PC-9 (cell line): ENCODE measurements at regions not wholly inside any gene's neighbourhood (a gene's known extent, or its start where the extent isn't known, plus 50 kb on each side); places are given as distances from the start of the nearest gene placed in this dataset.
"Not testable (repeated sequence)": the region's sequence is repeated elsewhere in the genome, so short reads cannot be mapped to it uniquely, and the experiment has no call there.

Experiments used
- BruUV-seq: library from RNA; stranded (reverse); fragments of 400-500 nt; replicated peaks from 2 replicates; lab custom pipeline; 2021; lab: Mats Ljungman, UMichigan
- CTCF ChIA-PET: fragments of 300-600 bp; sonication (Branson Sonifier 250); formaldehyde crosslinking; loops from one replicate; lab custom pipeline; 2022; ENCODE audit warnings: antibody characterized with exemption; lab: Charles Lee
- POLR2A ChIA-PET: fragments of 300-600 bp; sonication (Branson Sonifier 250); formaldehyde crosslinking; loops from one replicate; lab custom pipeline; 2022; ENCODE audit warnings: antibody characterized with exemption; ENCODE audit not compliant: unreplicated experiment; lab: Charles Lee
- DNase-seq, 2 experiments: peaks; one replicate each; pipeline versions ENCODE4 v3.0.0 to v3.0.0-alpha.2; 2015 to 2022; ENCODE audit warnings: mixed read lengths in 1 of 2
- H2AFZ ChIP-seq: fragments of 200-600 bp; sonication (generic); 2 replicates; pipeline ENCODE4 v1.8.1; 2017; ENCODE audit warnings: antibody characterized with exemption
- H3F3A ChIP-seq: fragments of 200-600 bp; sonication (generic); 2 replicates; pipeline ENCODE4 v1.8.1; 2017; ENCODE audit warnings: antibody characterized with exemption, mild to moderate bottlenecking, low read depth; ENCODE audit not compliant: insufficient read depth
- H3K27ac ChIP-seq: fragments of 200-600 bp; sonication (generic); 2 replicates; pipeline ENCODE4 v1.6.1; 2016; ENCODE audit warnings: mixed run types
- H3K27me3 ChIP-seq: fragments of 200-600 bp; sonication (generic); 2 replicates; pipeline ENCODE4 v1.6.1; 2016; ENCODE audit warnings: low read depth, mixed run types; ENCODE audit not compliant: insufficient read depth
- H3K36me3 ChIP-seq: fragments of 200-600 bp; sonication (generic); 2 replicates; pipeline ENCODE4 v1.6.1; 2016; ENCODE audit warnings: low read depth, mixed run types
- H3K4me1 ChIP-seq: fragments of 200-600 bp; sonication (generic); replicated peaks from 2 replicates; pipeline ENCODE4 v1.6.1; 2016; ENCODE audit warnings: mixed run types; ENCODE audit not compliant: insufficient read depth
- H3K4me2 ChIP-seq: fragments of 200-600 bp; sonication (generic); 2 replicates; pipeline ENCODE4 v1.6.1; 2017; ENCODE audit warnings: mixed run types
- H3K4me3 ChIP-seq: fragments of 200-600 bp; sonication (generic); 2 replicates; pipeline ENCODE4 v1.6.1; 2016; ENCODE audit warnings: mixed run types
- H3K79me2 ChIP-seq: fragments of 200-600 bp; sonication (generic); 2 replicates; pipeline ENCODE4 v1.6.1; 2017; ENCODE audit warnings: low read depth, mixed run types
- H3K9me2 ChIP-seq: fragments of 200-600 bp; sonication (generic); 2 replicates; pipeline ENCODE4 v1.8.1; 2017; ENCODE audit warnings: mild to moderate bottlenecking; ENCODE audit not compliant: insufficient read depth
- H3K9me3 ChIP-seq: fragments of 200-600 bp; sonication (generic); 2 replicates; pipeline ENCODE4 v1.8.1; 2016; ENCODE audit warnings: low read depth; ENCODE audit not compliant: insufficient read depth
- H4K20me1 ChIP-seq: fragments of 200-600 bp; sonication (generic); 2 replicates; pipeline ENCODE4 v1.8.1; 2017; ENCODE audit not compliant: insufficient read depth
- EZH2 ChIP-seq: fragments of 200-600 bp; sonication (generic); IDR thresholded peaks from 2 replicates; pipeline ENCODE4 v1.8.0; 2017; ENCODE audit warnings: antibody characterized with exemption, low read depth
- intact Hi-C: fragments of 100-400 bp; cut with micrococcal nuclease; formaldehyde crosslinking; loops from one replicate; pipeline ENCODE4 v1.10.0; 2022; ENCODE audit not compliant: unreplicated experiment
- TF ChIP-seq, protein P1 (sequence below): fragments of 200-600 bp; sonication (generic); conservative IDR thresholded peaks from 2 replicates; pipeline ENCODE4 v1.6.1; 2017; ENCODE audit warnings: mixed run types, antibody characterized with exemption, mild to moderate bottlenecking, moderate library complexity

DNA sequence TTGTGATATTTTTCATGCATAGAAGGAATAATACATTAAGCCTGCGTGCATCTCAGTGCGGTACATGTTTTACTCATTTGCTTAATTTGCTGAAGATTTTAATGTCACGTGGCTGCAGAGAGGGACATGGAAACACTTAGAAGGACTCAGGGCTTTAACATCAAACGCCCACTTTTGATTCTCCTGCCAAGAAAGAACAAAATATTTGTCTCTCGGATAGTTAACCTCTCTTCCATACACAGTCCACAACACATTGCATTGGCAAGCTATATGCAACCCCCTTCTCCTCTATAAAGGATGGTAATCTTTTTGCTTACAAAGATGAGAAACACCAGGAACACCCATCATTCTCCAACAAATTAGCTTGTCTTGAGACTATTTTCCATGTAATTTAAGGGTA, 148.0 kb upstream of the NRP1 start:
- H3K9me2 ChIP-seq, result no peaks in the 10 kb centered on the region
- no peak overlapping the region for H3K4me2 ChIP-seq
- no peaks in the 10 kb centered on the region for H3K36me3 ChIP-seq
- no peak overlapping the region for H3K27ac ChIP-seq
- H3F3A ChIP-seq, result no peaks in the 10 kb centered on the region
- no peak for DNase-seq
- H2AFZ ChIP-seq, result no peak overlapping the region
- no peaks in the 10 kb centered on the region for H3K4me1 ChIP-seq
- H3K27me3 ChIP-seq, result no peaks in the 10 kb centered on the region
- ChIA-PET CTCF (interaction anchor here (0.6 kb wide), 1 partner anchor 128 kb away, joined by 3 read pairs; no protein-coding TSS in a partner anchor), POLR2A (interaction anchor here (0.7 kb wide), 1 partner anchor 902 kb away, joined by 4 read pairs; no protein-coding TSS in a partner anchor)
- H3K9me3 ChIP-seq, result no peaks in the 10 kb centered on the region
- H4K20me1 ChIP-seq, result no peaks in the 10 kb centered on the region
- TF ChIP-seq, protein P1, sequence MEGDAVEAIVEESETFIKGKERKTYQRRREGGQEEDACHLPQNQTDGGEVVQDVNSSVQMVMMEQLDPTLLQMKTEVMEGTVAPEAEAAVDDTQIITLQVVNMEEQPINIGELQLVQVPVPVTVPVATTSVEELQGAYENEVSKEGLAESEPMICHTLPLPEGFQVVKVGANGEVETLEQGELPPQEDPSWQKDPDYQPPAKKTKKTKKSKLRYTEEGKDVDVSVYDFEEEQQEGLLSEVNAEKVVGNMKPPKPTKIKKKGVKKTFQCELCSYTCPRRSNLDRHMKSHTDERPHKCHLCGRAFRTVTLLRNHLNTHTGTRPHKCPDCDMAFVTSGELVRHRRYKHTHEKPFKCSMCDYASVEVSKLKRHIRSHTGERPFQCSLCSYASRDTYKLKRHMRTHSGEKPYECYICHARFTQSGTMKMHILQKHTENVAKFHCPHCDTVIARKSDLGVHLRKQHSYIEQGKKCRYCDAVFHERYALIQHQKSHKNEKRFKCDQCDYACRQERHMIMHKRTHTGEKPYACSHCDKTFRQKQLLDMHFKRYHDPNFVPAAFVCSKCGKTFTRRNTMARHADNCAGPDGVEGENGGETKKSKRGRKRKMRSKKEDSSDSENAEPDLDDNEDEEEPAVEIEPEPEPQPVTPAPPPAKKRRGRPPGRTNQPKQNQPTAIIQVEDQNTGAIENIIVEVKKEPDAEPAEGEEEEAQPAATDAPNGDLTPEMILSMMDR, result no peak
- no peak for TF ChIP-seq EZH2
- no TSS peak for BruUV-seq
- H3K79me2 ChIP-seq, result no peaks in the 10 kb centered on the region
- H3K4me3 ChIP-seq, result no peak overlapping the region
- intact Hi-C loops, result no loop called here

DNA sequence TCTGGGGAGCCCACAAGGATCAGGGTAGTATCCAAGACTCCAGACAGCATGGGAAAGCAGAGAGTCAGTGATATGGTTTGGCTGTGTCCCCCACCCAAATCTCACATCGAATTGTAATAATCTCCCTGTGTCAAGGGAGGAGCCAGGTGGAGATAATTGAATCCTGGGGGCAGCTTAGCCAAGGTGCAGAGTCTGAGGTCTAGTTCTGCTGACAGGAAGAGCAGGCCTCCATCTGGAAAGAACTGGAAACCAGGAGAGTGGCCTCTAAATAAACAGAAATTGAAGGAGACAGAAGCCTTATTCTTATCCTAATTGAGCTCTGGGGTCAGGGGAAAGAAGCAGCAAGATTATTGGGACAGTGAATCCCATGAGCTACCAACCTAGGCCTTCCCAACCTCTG, 146.7 kb upstream of the NRP1 start:
- CTCF ChIA-PET, result no interaction called here
- POLR2A ChIA-PET, result no interaction called here
- no peaks in the 10 kb centered on the region for H3F3A ChIP-seq

DNA sequence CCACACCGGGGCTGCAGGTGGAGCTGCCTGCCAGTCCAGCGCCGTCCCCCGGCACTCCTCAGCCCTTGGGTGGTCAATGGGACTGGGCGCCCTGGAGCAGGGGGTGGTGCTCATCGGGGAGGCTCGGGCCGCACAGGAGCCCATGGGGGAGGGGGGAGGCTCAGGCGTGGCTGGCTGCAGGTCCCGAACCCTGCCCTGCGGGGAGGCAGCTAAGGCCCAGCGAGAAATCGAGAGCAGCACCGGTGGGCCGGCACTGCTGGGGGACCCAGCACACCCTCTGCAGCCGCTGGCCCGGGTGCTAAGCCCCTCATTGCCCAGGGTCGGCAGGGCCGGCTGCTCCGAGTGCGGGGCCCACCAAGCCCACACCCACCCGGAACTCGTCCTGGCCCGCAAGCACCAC, 145.9 kb upstream of the NRP1 start:
- H3K4me3 ChIP-seq, H3K9me3 ChIP-seq, DNase-seq, H4K20me1 ChIP-seq, H3K9me2 ChIP-seq, H3K27ac ChIP-seq, BruUV-seq, H3K4me1 ChIP-seq, H3K27me3 ChIP-seq, H2AFZ ChIP-seq, POLR2A ChIA-PET, H3K4me2 ChIP-seq, CTCF ChIA-PET, H3K36me3 ChIP-seq, H3K79me2 ChIP-seq, intact Hi-C loops, H3F3A ChIP-seq: not testable (repeated sequence)

More for the DNA sequence above, 146.7 kb upstream of the NRP1 start:
- H4K20me1 ChIP-seq, result no peaks in the 10 kb centered on the region
- H2AFZ ChIP-seq, result no peak overlapping the region
- H3K9me3 ChIP-seq, result no peaks in the 10 kb centered on the region
- H3K79me2 ChIP-seq, result no peaks in the 10 kb centered on the region
- TF ChIP-seq, protein P1, result no peak
- no peak for TF ChIP-seq EZH2
- H3K4me1 ChIP-seq, result no peaks in the 10 kb centered on the region
- H3K36me3 ChIP-seq, result no peaks in the 10 kb centered on the region
- DNase-seq, result no peak
- BruUV-seq, result no TSS peak
- no peak overlapping the region for H3K4me2 ChIP-seq
- intact Hi-C loops, result no loop called here
- no peak overlapping the region for H3K4me3 ChIP-seq
- H3K27ac ChIP-seq, result no peak overlapping the region
- H3K27me3 ChIP-seq, result no peaks in the 10 kb centered on the region
- no peaks in the 10 kb centered on the region for H3K9me2 ChIP-seq

DNA sequence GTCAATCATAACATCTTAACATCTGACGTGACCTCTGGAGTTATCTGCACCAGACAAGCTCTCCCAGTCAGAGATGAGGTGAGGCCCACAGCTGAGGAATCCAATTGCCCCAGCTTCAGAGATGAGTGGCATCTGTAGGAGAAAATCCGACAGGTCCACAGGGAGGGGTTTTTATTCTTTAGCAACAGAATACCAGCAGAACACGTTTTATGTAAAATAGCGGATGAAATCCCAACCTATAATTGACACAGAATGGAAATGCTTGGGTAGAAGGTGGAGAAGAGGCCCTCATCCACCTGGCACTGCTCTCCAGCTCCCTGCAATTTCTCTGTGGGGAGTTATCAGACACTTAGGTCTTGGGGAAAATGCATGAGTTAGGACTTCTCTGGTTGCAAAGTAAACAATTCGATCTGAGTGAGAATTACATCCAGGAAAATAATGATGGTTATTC, 144.2 kb upstream of the NRP1 start:
- DNase-seq, result no peak
- no TSS peak for BruUV-seq
- TF ChIP-seq EZH2, result no peak
- TF ChIP-seq, protein P1, result no peak

More for the DNA sequence above, 144.2 kb upstream of the NRP1 start:
- Histone ChIP-seq H3K9me2 (no peaks in the 10 kb centered on the region), H3K4me2 (no peak overlapping the region), H3K36me3 (no peaks in the 10 kb centered on the region), H4K20me1 (no peaks in the 10 kb centered on the region), H3K4me1 (no peaks in the 10 kb centered on the region), H3K79me2 (no peaks in the 10 kb centered on the region), H3F3A (no peaks in the 10 kb centered on the region), H3K4me3 (no peak overlapping the region), H3K9me3 (no peaks in the 10 kb centered on the region), H2AFZ (no peak overlapping the region), H3K27me3 (no peaks in the 10 kb centered on the region), H3K27ac (no peak overlapping the region)
- ChIA-PET POLR2A (no interaction called here), CTCF (no interaction called here)
- intact Hi-C loops, result no loop called here
